Stimulated activated CD4-positive, alpha-beta T cell treated with anti-CD3 and anti-CD28 coated beads, Interleukin-4, amount 100 ng/mL, for 48 hours (primary cell): ENCODE measurements at regions not wholly inside any gene's neighbourhood (a gene's known extent, or its start where the extent isn't known, plus 50 kb on each side); places are given as distances from the start of the nearest gene placed in this dataset.
"Not testable (repeated sequence)": the region's sequence is repeated elsewhere in the genome, so short reads cannot be mapped to it uniquely, and the experiment has no call there.

Experiments
- DNase-seq, 2 donors: peaks; one replicate each; pipeline ENCODE4 v3.0.0-alpha.2; 2020; ENCODE audit warnings: low read depth in 2 of 2

GRCh38 chr16:7834771-7835431 is 502.3 kb downstream of the RBFOX1 start:
- no peak for DNase-seq

GRCh38 chr16:7820816-7821215 is 488.2 kb downstream of the RBFOX1 start:
- DNase-seq, result no peak

- no peak for DNase-seq
Observed at GRCh38 chr16:7805686-7806396, 473.2 kb downstream of the RBFOX1 start.

GRCh38 chr16:7804635-7805195 is 472.1 kb downstream of the RBFOX1 start:
- no peak for DNase-seq

- DNase-seq, result no peak
Observed at GRCh38 chr16:7792346-7792745, 459.7 kb downstream of the RBFOX1 start.

- no peak for DNase-seq
Observed at GRCh38 chr16:7791028-7791590, 458.5 kb downstream of the RBFOX1 start.

- DNase-seq, result no peak
Observed at GRCh38 chr16:7775072-7775488, 442.4 kb downstream of the RBFOX1 start.

- DNase-seq, result no peak
Observed at GRCh38 chr16:7772722-7773121, 440.1 kb downstream of the RBFOX1 start.

- DNase-seq, result not testable (repeated sequence)
Observed at GRCh38 chr16:7769091-7769490, 436.4 kb downstream of the RBFOX1 start.

GRCh38 chr16:7765079-7765550 is 432.5 kb downstream of the RBFOX1 start:
- no peak for DNase-seq

- no peak for DNase-seq
Observed at GRCh38 chr16:7763111-7763510, 430.5 kb downstream of the RBFOX1 start.
